ENCODE measurements at regions not wholly inside any gene's neighbourhood (a gene's known extent, or its start where the extent isn't known, plus 50 kb on each side); places are given as distances from the start of the nearest gene placed in this dataset.
"Not testable (repeated sequence)": the region's sequence is repeated elsewhere in the genome, so short reads cannot be mapped to it uniquely, and the experiment has no call there.

DNA sequence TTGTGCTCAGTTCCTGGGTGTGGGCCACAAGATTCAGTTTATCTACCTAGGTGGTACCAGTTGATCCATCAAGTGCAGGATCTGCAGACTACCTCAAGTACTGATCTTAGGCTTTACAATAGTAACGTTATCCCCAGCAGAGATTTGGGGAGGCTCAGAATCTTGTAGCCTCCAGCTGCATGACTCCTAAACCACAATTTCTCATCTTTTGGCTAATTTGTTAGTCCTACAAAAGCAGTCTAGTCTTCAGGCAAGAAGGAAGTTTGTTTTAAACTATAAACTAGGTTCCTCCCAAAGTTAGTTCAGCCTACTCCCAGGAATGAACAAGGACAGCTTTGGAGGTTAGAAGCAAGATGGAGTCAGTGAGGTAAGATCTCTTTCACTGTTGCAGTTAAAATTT, 213.5 kb upstream of the PIEZO2 start:
- in situ Hi-C loops (cut with HindIII; ENCODE audit: low pct_ligation_motif_present, low sequenced_read_pairs): no loop called here
- no peak for DNase-seq
- no peaks in the 10 kb centered on the region for H3K36me3 ChIP-seq (replicated peaks)
- H3K27ac ChIP-seq: no peak overlapping the region
- TF ChIP-seq, protein P1, sequence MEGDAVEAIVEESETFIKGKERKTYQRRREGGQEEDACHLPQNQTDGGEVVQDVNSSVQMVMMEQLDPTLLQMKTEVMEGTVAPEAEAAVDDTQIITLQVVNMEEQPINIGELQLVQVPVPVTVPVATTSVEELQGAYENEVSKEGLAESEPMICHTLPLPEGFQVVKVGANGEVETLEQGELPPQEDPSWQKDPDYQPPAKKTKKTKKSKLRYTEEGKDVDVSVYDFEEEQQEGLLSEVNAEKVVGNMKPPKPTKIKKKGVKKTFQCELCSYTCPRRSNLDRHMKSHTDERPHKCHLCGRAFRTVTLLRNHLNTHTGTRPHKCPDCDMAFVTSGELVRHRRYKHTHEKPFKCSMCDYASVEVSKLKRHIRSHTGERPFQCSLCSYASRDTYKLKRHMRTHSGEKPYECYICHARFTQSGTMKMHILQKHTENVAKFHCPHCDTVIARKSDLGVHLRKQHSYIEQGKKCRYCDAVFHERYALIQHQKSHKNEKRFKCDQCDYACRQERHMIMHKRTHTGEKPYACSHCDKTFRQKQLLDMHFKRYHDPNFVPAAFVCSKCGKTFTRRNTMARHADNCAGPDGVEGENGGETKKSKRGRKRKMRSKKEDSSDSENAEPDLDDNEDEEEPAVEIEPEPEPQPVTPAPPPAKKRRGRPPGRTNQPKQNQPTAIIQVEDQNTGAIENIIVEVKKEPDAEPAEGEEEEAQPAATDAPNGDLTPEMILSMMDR (IDR thresholded peaks at IDR 0.05; ENCODE audit: low read depth, low read length, missing control alignments): no peak
- H3K4me3 ChIP-seq (ENCODE audit: low read depth, low read length): no peak overlapping the region
- H3K27me3 ChIP-seq (replicated peaks): no peaks in the 10 kb centered on the region

- H3K4me3 ChIP-seq (ENCODE audit: low read depth, low read length); H3K27me3 ChIP-seq (replicated peaks); H3K36me3 ChIP-seq (replicated peaks); in situ Hi-C loops (cut with HindIII; ENCODE audit: low pct_ligation_motif_present, low sequenced_read_pairs); H3K27ac ChIP-seq; DNase-seq: not testable (repeated sequence)
Measured at GRCh38 chr18:11361862-11362261, 212.5 kb upstream of the PIEZO2 start.

- no peak overlapping the region for H3K27ac ChIP-seq
- in situ Hi-C loops (cut with HindIII; ENCODE audit: low pct_ligation_motif_present, low sequenced_read_pairs): no loop called here
- no peak for DNase-seq
- H3K27me3 ChIP-seq (replicated peaks): no peaks in the 10 kb centered on the region
- no peak overlapping the region for H3K4me3 ChIP-seq (ENCODE audit: low read depth, low read length)
- H3K36me3 ChIP-seq (replicated peaks): no peaks in the 10 kb centered on the region
- TF ChIP-seq, protein P1 (IDR thresholded peaks at IDR 0.05; ENCODE audit: low read depth, low read length, missing control alignments): no peak
Measured at GRCh38 chr18:11357678-11358077, 208.3 kb upstream of the PIEZO2 start.

GRCh38 chr18:11344576-11344975, 195.2 kb upstream of the PIEZO2 start:
- H3K4me3 ChIP-seq (ENCODE audit: low read depth, low read length); H3K36me3 ChIP-seq (replicated peaks); H3K27ac ChIP-seq; in situ Hi-C loops (cut with HindIII; ENCODE audit: low pct_ligation_motif_present, low sequenced_read_pairs); DNase-seq; H3K27me3 ChIP-seq (replicated peaks): not testable (repeated sequence)

GRCh38 chr18:11343096-11343495, 193.7 kb upstream of the PIEZO2 start:
- TF ChIP-seq, protein P1 (IDR thresholded peaks at IDR 0.05; ENCODE audit: low read depth, low read length, missing control alignments): no peak
- in situ Hi-C loops (cut with HindIII; ENCODE audit: low pct_ligation_motif_present, low sequenced_read_pairs): no loop called here
- H3K36me3 ChIP-seq (replicated peaks): no peaks in the 10 kb centered on the region
- H3K27me3 ChIP-seq (replicated peaks): no peaks in the 10 kb centered on the region
- H3K27ac ChIP-seq: no peak overlapping the region
- DNase-seq: no peak
- no peak overlapping the region for H3K4me3 ChIP-seq (ENCODE audit: low read depth, low read length)

DNA sequence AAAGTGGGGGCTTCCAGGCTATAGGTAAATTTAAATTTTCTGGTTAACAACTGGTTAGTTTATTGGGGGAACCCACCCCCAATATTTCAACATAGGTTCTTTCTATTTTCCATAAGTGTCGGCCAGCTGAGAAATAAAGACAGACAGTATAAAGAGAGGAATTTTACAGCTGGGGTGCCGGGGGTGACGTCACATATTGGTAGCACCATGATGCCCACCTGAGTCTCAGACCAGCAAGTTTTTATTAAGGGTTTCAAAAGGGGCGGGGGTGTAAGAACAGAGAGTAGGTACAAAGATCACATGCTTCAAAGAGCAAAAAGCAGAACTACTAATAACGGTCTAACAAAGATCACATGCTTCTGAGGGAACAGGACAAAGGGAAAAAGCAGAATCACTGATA, 192.7 kb upstream of the PIEZO2 start:
- H3K27me3 ChIP-seq (replicated peaks); H3K27ac ChIP-seq; DNase-seq; in situ Hi-C loops (cut with HindIII; ENCODE audit: low pct_ligation_motif_present, low sequenced_read_pairs); H3K36me3 ChIP-seq (replicated peaks); H3K4me3 ChIP-seq (ENCODE audit: low read depth, low read length): not testable (repeated sequence)

GRCh38 chr18:11339188-11339775, 189.9 kb upstream of the PIEZO2 start:
- no peak overlapping the region for H3K27ac ChIP-seq
- in situ Hi-C loops (cut with HindIII; ENCODE audit: low pct_ligation_motif_present, low sequenced_read_pairs): no loop called here
- H3K4me3 ChIP-seq (ENCODE audit: low read depth, low read length): no peak overlapping the region
- no peaks in the 10 kb centered on the region for H3K27me3 ChIP-seq (replicated peaks)
- no peak for DNase-seq
- TF ChIP-seq, protein P1 (IDR thresholded peaks at IDR 0.05; ENCODE audit: low read depth, low read length, missing control alignments): no peak
- no peaks in the 10 kb centered on the region for H3K36me3 ChIP-seq (replicated peaks)
